Uterus (tissue), 2 donors: ENCODE measurements at regions not wholly inside any gene's neighbourhood (a gene's known extent, or its start where the extent isn't known, plus 50 kb on each side); places are given as distances from the start of the nearest gene placed in this dataset.

Experiments used
- POLR2A ChIP-seq, 2 donors: fragments of 450-650 bp; IDR thresholded peaks; one replicate each; pipeline ENCODE4 v1.6.1; 2016; ENCODE audit warnings: antibody characterized with exemption in 2 of 2, mild to moderate bottlenecking in 1 of 2, moderate library complexity in 1 of 2
- TF ChIP-seq, protein P1 (sequence below), 4 experiments: fragments of 200-600 bp in 2 of 4; fragments of 450-650 bp in 2 of 4; sonication (generic) in 2 of 4; IDR thresholded peaks; one replicate each; pipeline ENCODE4 v1.5.1; 2016 to 2019; ENCODE audit warnings: antibody characterized with exemption in 4 of 4, mild to moderate bottlenecking in 2 of 4, moderate library complexity in 1 of 4

DNA sequence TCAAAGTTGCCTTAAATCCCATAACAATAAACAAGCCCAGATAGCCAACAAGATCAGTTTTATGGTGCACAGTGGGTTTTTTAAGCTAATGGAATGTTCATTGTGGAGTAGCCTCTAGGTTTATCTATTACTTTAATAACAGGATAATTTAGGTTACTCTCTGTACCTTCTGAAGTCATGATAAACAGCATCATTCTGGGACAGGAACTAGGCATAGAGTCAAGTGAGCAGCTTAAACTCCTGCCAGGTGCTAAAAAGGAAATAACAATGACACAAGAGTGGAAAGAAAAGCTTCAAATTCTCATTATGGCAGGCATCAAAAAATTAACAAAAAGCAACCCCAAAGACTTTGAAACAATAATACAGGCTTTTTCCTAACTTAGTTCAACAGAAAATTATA is 228.8 kb downstream of the HACE1 start:
- TF ChIP-seq, protein P1, sequence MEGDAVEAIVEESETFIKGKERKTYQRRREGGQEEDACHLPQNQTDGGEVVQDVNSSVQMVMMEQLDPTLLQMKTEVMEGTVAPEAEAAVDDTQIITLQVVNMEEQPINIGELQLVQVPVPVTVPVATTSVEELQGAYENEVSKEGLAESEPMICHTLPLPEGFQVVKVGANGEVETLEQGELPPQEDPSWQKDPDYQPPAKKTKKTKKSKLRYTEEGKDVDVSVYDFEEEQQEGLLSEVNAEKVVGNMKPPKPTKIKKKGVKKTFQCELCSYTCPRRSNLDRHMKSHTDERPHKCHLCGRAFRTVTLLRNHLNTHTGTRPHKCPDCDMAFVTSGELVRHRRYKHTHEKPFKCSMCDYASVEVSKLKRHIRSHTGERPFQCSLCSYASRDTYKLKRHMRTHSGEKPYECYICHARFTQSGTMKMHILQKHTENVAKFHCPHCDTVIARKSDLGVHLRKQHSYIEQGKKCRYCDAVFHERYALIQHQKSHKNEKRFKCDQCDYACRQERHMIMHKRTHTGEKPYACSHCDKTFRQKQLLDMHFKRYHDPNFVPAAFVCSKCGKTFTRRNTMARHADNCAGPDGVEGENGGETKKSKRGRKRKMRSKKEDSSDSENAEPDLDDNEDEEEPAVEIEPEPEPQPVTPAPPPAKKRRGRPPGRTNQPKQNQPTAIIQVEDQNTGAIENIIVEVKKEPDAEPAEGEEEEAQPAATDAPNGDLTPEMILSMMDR (IDR thresholded peaks at IDR 0.05): no peak
- TF ChIP-seq POLR2A (IDR thresholded peaks at IDR 0.05): no peak
